Heart right ventricle (tissue), 16 donors: ENCODE measurements at regions not wholly inside any gene's neighbourhood (a gene's known extent, or its start where the extent isn't known, plus 50 kb on each side); places are given as distances from the start of the nearest gene placed in this dataset.

Experiments
- ATAC-seq, 8 donors: fragments of 200-7000 bp; cut with Tn5 transposase; one replicate each; pipeline ENCODE4 v1.9.1; 2020; ENCODE audit warnings: mild to moderate bottlenecking in 8 of 8, moderate library complexity in 8 of 8, moderate number of reproducible peaks in 1 of 8
- DNase-seq, 2 donors: peaks; one replicate each; pipeline ENCODE4 v3.0.0-alpha.2; 2020
- H3K27ac ChIP-seq, 10 donors: fragments of 200-600 bp; sonication (generic) in 2 of 10; one replicate each; pipeline versions ENCODE4 v1.5.0 to v1.8.0; 2020 to 2022; ENCODE audit warnings: mild to moderate bottlenecking in 3 of 10
- H3K27me3 ChIP-seq, 7 donors: fragments of 200-600 bp; one replicate each; pipeline ENCODE4 v1.8.0; 2021 to 2022; ENCODE audit warnings: mild to moderate bottlenecking in 2 of 7
- H3K36me3 ChIP-seq, 9 donors: fragments of 200-600 bp; sonication (generic) in 1 of 9; one replicate each; pipeline versions ENCODE4 v1.5.0 to v1.8.0; 2020 to 2022; ENCODE audit warnings: mild to moderate bottlenecking in 2 of 9
- H3K4me1 ChIP-seq, 9 donors: fragments of 200-600 bp; sonication (generic) in 1 of 9; one replicate each; pipeline versions ENCODE4 v1.5.0 to v1.8.0; 2020 to 2022; ENCODE audit warnings: mild to moderate bottlenecking in 4 of 9
- H3K4me3 ChIP-seq, 10 donors: fragments of 200-600 bp; sonication (generic) in 2 of 10; one replicate each; pipeline versions ENCODE4 v1.5.0 to v1.8.0; 2020 to 2022; ENCODE audit warnings: mild to moderate bottlenecking in 7 of 10, moderate library complexity in 2 of 10
- H3K9me3 ChIP-seq, 11 donors: fragments of 200-600 bp in 10 of 11; sonication (generic) in 2 of 11; one replicate each; pipeline versions ENCODE4 v1.5.0 to v1.8.0; 2013 to 2022; ENCODE audit warnings: mild to moderate bottlenecking in 2 of 11, control low read depth in 1 of 11, moderate library complexity in 1 of 11
- CTCF ChIP-seq, 9 donors: fragments of 200-600 bp; sonication (generic) in 2 of 9; IDR thresholded peaks; one replicate each; pipeline versions ENCODE4 v1.5.0 to v1.8.0; 2021 to 2022; ENCODE audit warnings: antibody characterized with exemption in 9 of 9, mild to moderate bottlenecking in 5 of 9, moderate library complexity in 1 of 9
- WGBS, 2 donors: extraction: QIAGEN DNeasy Blood & Tissue Kit; methylation state at CpG; one replicate each; pipeline ENCODE4 v1.1.7; 2013; ENCODE audit warnings: inconsistent platforms in 1 of 2; 5-methylcytosine and 5-hydroxymethylcytosine counted together
- intact Hi-C, 10 donors: fragments of 100-400 bp; cut with DNase I; formaldehyde crosslinking; loops; one replicate each; pipeline versions ENCODE4 v1.11.1 to v1.14.2; 2022
- donor health status: Arrhythmogenic right ventricular cardiomyopathy.
- donor health status: ischemic (EF 13 %, LVEDD 7.1; RV severe dilation, severe dysfunction).
- donor health status: healthy with polysubstance abuse.
- donor health status: DM: no; HTN: yes; CAD: no.
- donor health status: DM: no; HTN: no; CAD: no.
- donor health status: ischemic (EF 25% LVEDD 6.9; RV normal size, moderate dysfunction).
- donor health status: ischemic (EF 25% LVEDD 5.7; RV mildly dilated, moderate dysfunction).
- donor health status: healthy.
- donor health status: DM: yes; HTN: yes; CAD: no.
- donor health status: Ischemic cardiomyopathy.
- donor health status: ischemic (EF 35%, LVEDD 5.7; RV mildly dilated, moderate dysfunction).
- donor health status: nonischemic (EF 11% LVEDD 7.7; RV severe dilation, severe dysfunction).
- donor health status: DM: yes; HTN: yes; CAD: no.
- donor health status: PGD.
- donor health status: ischemic (EF 29% LVEDD 5.4; RV normal size, mild dysfunction).
- donor health status: nonischemic (EF 23%, LVEDD 6.1; RV moderate dilation, normal function).

- no peak overlapping the region for H3K4me3 ChIP-seq
- H3K4me1 ChIP-seq = no peaks in the 10 kb centered on the region
- no peak for DNase-seq
- H3K9me3 ChIP-seq = peaks cover 0 to 8% (median 0%) of the 10 kb centered on the region in 11 donors
- H3K27ac ChIP-seq = no peak overlapping the region
- 52 to 57% methylated on average over 3 of the region's 3 CpGs for WGBS, 2 donors
- H3K27me3 ChIP-seq = no peaks in the 10 kb centered on the region
- no peaks in the 10 kb centered on the region for H3K36me3 ChIP-seq
- no peak for TF ChIP-seq CTCF (IDR thresholded peaks at IDR 0.05)
- intact Hi-C loops = loop anchor here in 1 of 10 donors (10.0 kb wide), 1 partner anchor 63 kb away; no protein-coding TSS in a partner anchor
- ATAC-seq = no peak
Observed at GRCh38 chr7:110027385-110027784, 1063.5 kb upstream of the LRRN3 start.

- intact Hi-C loops = no loop called here
- WGBS, 2 donors = 88 to 97% methylated on average over 1 of the region's 1 CpG
Observed at GRCh38 chr7:110043519-110043918, 1047.4 kb upstream of the LRRN3 start.

GRCh38 chr7:110050785-110051184 is 1040.1 kb upstream of the LRRN3 start:
- 75% methylated on average over 2 of the region's 2 CpGs for WGBS, 2 donors
- Histone ChIP-seq H3K9me3 (peaks cover 0 to 9% (median 0%) of the 10 kb centered on the region in 11 donors), H3K27ac (no peak overlapping the region), H3K4me3 (no peak overlapping the region), H3K27me3 (no peaks in the 10 kb centered on the region), H3K4me1 (no peaks in the 10 kb centered on the region), H3K36me3 (no peaks in the 10 kb centered on the region)
- DNase-seq (no peak), ATAC-seq (no peak)
- intact Hi-C loops = no loop called here
- TF ChIP-seq CTCF (IDR thresholded peaks at IDR 0.05) = no peak

More at GRCh38 chr7:110043519-110043918, 1047.4 kb upstream of the LRRN3 start:
- Histone ChIP-seq H3K27ac (no peak overlapping the region), H3K4me1 (no peaks in the 10 kb centered on the region), H3K4me3 (no peak overlapping the region), H3K36me3 (no peaks in the 10 kb centered on the region), H3K9me3 (peaks cover 0 to 4% (median 0%) of the 10 kb centered on the region in 11 donors), H3K27me3 (no peaks in the 10 kb centered on the region)
- TF ChIP-seq CTCF (IDR thresholded peaks at IDR 0.05) = no peak
- ATAC-seq (no peak), DNase-seq (no peak)

- Histone ChIP-seq H3K27me3 (no peaks in the 10 kb centered on the region), H3K4me3 (no peak overlapping the region), H3K36me3 (no peaks in the 10 kb centered on the region), H3K4me1 (no peaks in the 10 kb centered on the region), H3K9me3 (peaks cover 0 to 9% (median 0%) of the 10 kb centered on the region in 11 donors), H3K27ac (no peak overlapping the region)
- TF ChIP-seq CTCF (IDR thresholded peaks at IDR 0.05) = no peak
- WGBS, 2 donors = 49 to 67% methylated on average over 2 of the region's 2 CpGs
- intact Hi-C loops = no loop called here
- DNase-seq (no peak), ATAC-seq (no peak)
Observed at GRCh38 chr7:110051372-110051771, 1039.6 kb upstream of the LRRN3 start.
